Cardiac fibroblast (primary cell): ENCODE measurements at regions not wholly inside any gene's neighbourhood (a gene's known extent, or its start where the extent isn't known, plus 50 kb on each side); places are given as distances from the start of the nearest gene placed in this dataset.

Experiments used
- DNase-seq, 2 donors: peaks; one replicate each; pipeline versions ENCODE4 v3.0.0 to v3.0.0-alpha.2; 2010; ENCODE audit warnings: low read depth in 2 of 2
- H3K4me3 ChIP-seq, 2 donors: replicated peaks in 1 of 2; 1 replicate in 1 of 2; 2 replicates in 1 of 2; pipeline ENCODE4 v1.5.1; 2011; ENCODE audit warnings: low read depth in 2 of 2, low read length in 2 of 2, mild to moderate bottlenecking in 2 of 2, moderate library complexity in 1 of 2
- CTCF ChIP-seq: IDR thresholded peaks from one replicate; pipeline ENCODE4 v1.5.1; 2011; ENCODE audit warnings: low read depth, mild to moderate bottlenecking, low read length, inconsistent platforms

GRCh38 chr5:105739732-105740131, 1931.0 kb downstream of the EFNA5 start:
- no peak for DNase-seq
- H3K4me3 ChIP-seq = no peak overlapping the region
- TF ChIP-seq CTCF = no peak

GRCh38 chr5:105735704-105736103, 1935.0 kb downstream of the EFNA5 start:
- peak in 1 of 2 donors; percentile 41 for DNase-seq
- H3K4me3 ChIP-seq = no peak overlapping the region
- no peak for TF ChIP-seq CTCF

- no peak overlapping the region for H3K4me3 ChIP-seq
- DNase-seq = no peak
- no peak for TF ChIP-seq CTCF
Observed at GRCh38 chr5:105730982-105731381, 1939.8 kb downstream of the EFNA5 start.

- TF ChIP-seq CTCF = no peak
- H3K4me3 ChIP-seq = no peak overlapping the region
- DNase-seq = no peak
Observed at GRCh38 chr5:105726093-105726492, 1944.6 kb downstream of the EFNA5 start.

- DNase-seq = no peak
- H3K4me3 ChIP-seq = no peak overlapping the region
- TF ChIP-seq CTCF = no peak
Observed at GRCh38 chr5:105708442-105708841, 1962.3 kb downstream of the EFNA5 start.

- DNase-seq = no peak
- no peak for TF ChIP-seq CTCF
- H3K4me3 ChIP-seq = no peak overlapping the region
Observed at GRCh38 chr5:105702323-105702722, 1968.4 kb downstream of the EFNA5 start.

- TF ChIP-seq CTCF = no peak
- H3K4me3 ChIP-seq = no peak overlapping the region
- peak in 1 of 2 donors; percentile 31 for DNase-seq
Observed at GRCh38 chr5:105696440-105696839, 1974.3 kb downstream of the EFNA5 start.
